GDM1 (cell line): ENCODE measurements at regions not wholly inside any gene's neighbourhood (a gene's known extent, or its start where the extent isn't known, plus 50 kb on each side); places are given as distances from the start of the nearest gene placed in this dataset.

Source experiments
- DNase-seq: peaks from one replicate; lab custom pipeline; 2025; lab: John Stamatoyannopoulos, UW

GRCh38 chr5:58069016-58069705 lies 390.7 kb downstream of the PLK2 start:
- no peak for DNase-seq

GRCh38 chr5:58066557-58066956 lies 393.3 kb downstream of the PLK2 start:
- DNase-seq, result no peak

- DNase-seq, result no peak
These were observed 393.8 kb downstream of the PLK2 start for GRCh38 chr5:58066076-58066475.

- DNase-seq, result no peak
These were observed 395.1 kb downstream of the PLK2 start for GRCh38 chr5:58064801-58065200.

- no peak for DNase-seq
These were observed 398.9 kb downstream of the PLK2 start for GRCh38 chr5:58060996-58061395.

- DNase-seq, result no peak
These were observed 402.6 kb downstream of the PLK2 start for GRCh38 chr5:58057324-58057723.

- DNase-seq, result no peak
These were observed 403.3 kb downstream of the PLK2 start for GRCh38 chr5:58056546-58056945.

GRCh38 chr5:58054018-58054417 lies 405.9 kb downstream of the PLK2 start:
- DNase-seq, result no peak

- no peak for DNase-seq
These were observed 410.9 kb downstream of the PLK2 start for GRCh38 chr5:58048954-58049353.

GRCh38 chr5:58048185-58048925 lies 411.5 kb downstream of the PLK2 start:
- no peak for DNase-seq

- no peak for DNase-seq
These were observed 413.5 kb downstream of the PLK2 start for GRCh38 chr5:58046371-58046770.

GRCh38 chr5:58044166-58044565 lies 415.7 kb downstream of the PLK2 start:
- DNase-seq, result no peak

GRCh38 chr5:58043032-58043945 lies 416.6 kb downstream of the PLK2 start:
- no peak for DNase-seq

GRCh38 chr5:58041884-58042283 lies 418.0 kb downstream of the PLK2 start:
- DNase-seq, result no peak

- DNase-seq, result no peak
These were observed 419.0 kb downstream of the PLK2 start for GRCh38 chr5:58040846-58041245.

GRCh38 chr5:58040044-58040443 lies 419.8 kb downstream of the PLK2 start:
- DNase-seq, result no peak

- DNase-seq, result no peak
These were observed 422.0 kb downstream of the PLK2 start for GRCh38 chr5:58037899-58038298.

- DNase-seq, result no peak
These were observed 434.1 kb downstream of the PLK2 start for GRCh38 chr5:58025809-58026208.

GRCh38 chr5:58024151-58024550 lies 435.7 kb downstream of the PLK2 start:
- no peak for DNase-seq

- no peak for DNase-seq
These were observed 437.8 kb downstream of the PLK2 start for GRCh38 chr5:58022055-58022454.

GRCh38 chr5:58021466-58021865 lies 438.4 kb downstream of the PLK2 start:
- no peak for DNase-seq

GRCh38 chr5:58019614-58020013 lies 440.3 kb downstream of the PLK2 start:
- no peak for DNase-seq

GRCh38 chr5:58018016-58018415 lies 441.9 kb downstream of the PLK2 start:
- no peak for DNase-seq
